Liver (tissue), 8 donors: ENCODE measurements at regions not wholly inside any gene's neighbourhood (a gene's known extent, or its start where the extent isn't known, plus 50 kb on each side); places are given as distances from the start of the nearest gene placed in this dataset.

ENCODE experiments used
- DNase-seq: peaks from one replicate; pipeline ENCODE4 v3.0.0-alpha.2; 2017; ENCODE audit warnings: low spot score
- H3K27ac ChIP-seq, 2 donors: one replicate each; pipeline ENCODE4 v1.7.0; 2013; ENCODE audit warnings: inconsistent platforms in 2 of 2, low read length in 2 of 2, control low read depth in 1 of 2, low read depth in 1 of 2, mild to moderate bottlenecking in 1 of 2
- H3K27me3 ChIP-seq, 4 donors: one replicate each; pipeline versions ENCODE4 v1.6.1 to v1.7.0; 2013; ENCODE audit warnings: low read length in 3 of 4, inconsistent platforms in 1 of 4, mild to moderate bottlenecking in 1 of 4, moderate library complexity in 1 of 4; ENCODE audit not compliant: control insufficient read depth in 4 of 4, insufficient read depth in 4 of 4
- H3K36me3 ChIP-seq, 4 donors: one replicate each; pipeline versions ENCODE4 v1.6.1 to v1.7.0; 2013; ENCODE audit warnings: low read length in 3 of 4, mild to moderate bottlenecking in 3 of 4, low read depth in 1 of 4, moderate library complexity in 1 of 4; ENCODE audit not compliant: control insufficient read depth in 4 of 4, insufficient read depth in 3 of 4
- H3K4me1 ChIP-seq, 4 donors: one replicate each; pipeline versions ENCODE4 v1.6.1 to v1.7.0; 2013; ENCODE audit warnings: low read length in 3 of 4, mild to moderate bottlenecking in 3 of 4, moderate library complexity in 1 of 4; ENCODE audit not compliant: control insufficient read depth in 4 of 4, insufficient read depth in 4 of 4
- H3K4me3 ChIP-seq, 3 donors: one replicate each; pipeline versions ENCODE4 v1.6.1 to v1.7.0; 2013; ENCODE audit warnings: low read length in 3 of 3, control low read depth in 1 of 3, low read depth in 1 of 3, mild to moderate bottlenecking in 1 of 3
- H3K9ac ChIP-seq, 2 donors: one replicate each; pipeline ENCODE4 v1.7.0; 2013; ENCODE audit warnings: low read length in 2 of 2, mild to moderate bottlenecking in 2 of 2, moderate library complexity in 2 of 2, control low read depth in 1 of 2, low read depth in 1 of 2
- H3K9me3 ChIP-seq, 4 donors: one replicate each; pipeline versions ENCODE4 v1.6.1 to v1.7.0; 2013; ENCODE audit warnings: low read length in 3 of 4; ENCODE audit not compliant: control insufficient read depth in 4 of 4
- EGR1 ChIP-seq, 2 donors: IDR thresholded peaks; 2 replicates each; pipeline ENCODE4 v1.6.1; 2016 to 2018; ENCODE audit warnings: antibody characterized with exemption in 2 of 2, low read depth in 2 of 2
- FOXA1 ChIP-seq: IDR thresholded peaks from 2 replicates; pipeline ENCODE4 v1.6.1; 2016; ENCODE audit warnings: antibody characterized with exemption
- FOXA2 ChIP-seq: IDR thresholded peaks from 2 replicates; pipeline ENCODE4 v1.6.1; 2016; ENCODE audit warnings: antibody characterized with exemption
- GABPA ChIP-seq, 2 donors: IDR thresholded peaks in 1 of 2; conservative IDR thresholded peaks in 1 of 2; 2 replicates each; pipeline ENCODE4 v1.6.1; 2016; ENCODE audit warnings: antibody characterized with exemption in 2 of 2, mild to moderate bottlenecking in 1 of 2, moderate library complexity in 1 of 2
- HNF4A ChIP-seq, 2 donors: conservative IDR thresholded peaks; 2 replicates each; pipeline ENCODE4 v1.6.1; 2016; ENCODE audit warnings: antibody characterized with exemption in 2 of 2, mild to moderate bottlenecking in 2 of 2
- HNF4G ChIP-seq: IDR thresholded peaks from 2 replicates; pipeline ENCODE4 v1.6.1; 2016; ENCODE audit warnings: antibody characterized with exemption
- JUND ChIP-seq, 2 donors: IDR thresholded peaks; 2 replicates each; pipeline ENCODE4 v1.6.1; 2016; ENCODE audit warnings: antibody characterized with exemption in 2 of 2
- NR2F2 ChIP-seq: IDR thresholded peaks from 2 replicates; pipeline ENCODE4 v1.6.1; 2016; ENCODE audit warnings: antibody characterized with exemption
- RAD21 ChIP-seq, 2 donors: IDR thresholded peaks; 2 replicates each; pipeline ENCODE4 v1.6.1; 2016; ENCODE audit warnings: antibody characterized with exemption in 2 of 2, mild to moderate bottlenecking in 2 of 2
- RXRA ChIP-seq, 2 donors: IDR thresholded peaks; 2 replicates each; pipeline ENCODE4 v1.6.1; 2017 to 2018; ENCODE audit warnings: antibody characterized with exemption in 2 of 2, mild to moderate bottlenecking in 1 of 2
- SP1 ChIP-seq: IDR thresholded peaks from 2 replicates; pipeline ENCODE4 v1.6.1; 2018; ENCODE audit warnings: antibody characterized with exemption, mild to moderate bottlenecking
- TAF1 ChIP-seq: conservative IDR thresholded peaks from 2 replicates; pipeline ENCODE4 v1.6.1; 2016; ENCODE audit warnings: antibody characterized with exemption, mild to moderate bottlenecking
- YY1 ChIP-seq: IDR thresholded peaks from 2 replicates; pipeline ENCODE4 v1.6.1; 2016; ENCODE audit warnings: antibody characterized with exemption, mild to moderate bottlenecking
- WGBS: extraction: QIAGEN DNeasy Blood & Tissue Kit; methylation state at CpG from one replicate; pipeline ENCODE4 v1.1.7; 2013; 5-methylcytosine and 5-hydroxymethylcytosine counted together
- TF ChIP-seq, protein P1 (sequence below): IDR thresholded peaks from 2 replicates; pipeline ENCODE4 v1.6.1; 2016; ENCODE audit warnings: antibody characterized with exemption
- TF ChIP-seq, protein P2 (sequence below): fragments of 150-350 bp; IDR thresholded peaks from 2 replicates; pipeline ENCODE4 v1.5.1; 2017; ENCODE audit warnings: improper control_type of control experiment, low read depth, low read length; ENCODE audit not compliant: missing input control
- TF ChIP-seq, protein P3 (sequence below): IDR thresholded peaks from 2 replicates; pipeline ENCODE4 v1.6.1; 2016; ENCODE audit warnings: antibody characterized with exemption, mild to moderate bottlenecking
- TF ChIP-seq, protein P4 (sequence below): IDR thresholded peaks from 2 replicates; pipeline ENCODE4 v1.6.1; 2016; ENCODE audit warnings: antibody characterized with exemption
- TF ChIP-seq, protein P5 (sequence below): IDR thresholded peaks from 2 replicates; pipeline ENCODE4 v1.6.1; 2016; ENCODE audit warnings: antibody characterized with exemption
- donor health status: healthy.
- donor health status: healthy.
- donor health status: healthy.
- donor health status: healthy.
- donor health status: healthy.

DNA sequence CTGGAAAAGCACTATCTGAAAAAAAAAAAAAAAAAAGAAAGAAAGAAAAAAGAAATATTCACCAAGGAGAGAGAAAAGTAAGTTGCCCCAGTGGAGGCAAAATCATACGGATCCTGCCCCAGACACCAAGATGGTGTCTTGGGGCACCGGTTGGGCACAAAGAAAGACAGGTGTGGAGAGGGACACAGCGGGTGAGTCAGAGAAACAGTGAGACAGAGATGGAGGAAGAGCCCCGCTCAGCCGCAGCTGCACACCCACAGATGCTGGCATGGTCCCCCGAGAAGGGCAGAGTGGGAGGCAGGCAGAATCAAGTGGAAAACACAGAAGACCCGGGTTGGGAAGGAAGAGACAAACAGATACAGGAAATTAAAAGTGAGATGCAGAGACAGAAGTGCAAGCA is 129.7 kb upstream of the SMAD3 start:
- WGBS = 82% methylated on average over 7 of the region's 7 CpGs
- TF ChIP-seq FOXA1 (no peak), HNF4G (no peak), GABPA (IDR thresholded peaks at IDR 0.05 in 1 of 2, conservative IDR thresholded peaks at IDR 0.05 in 1 of 2) (no peak), EGR1 (IDR thresholded peaks at IDR 0.05; ENCODE audit: low read depth in 2 of 2) (no peak), SP1 (no peak), TAF1 (no peak), JUND (IDR thresholded peaks at IDR 0.05) (no peak), RXRA (IDR thresholded peaks at IDR 0.05) (no peak), NR2F2 (no peak), YY1 (no peak), HNF4A (conservative IDR thresholded peaks at IDR 0.05) (no peak), FOXA2 (no peak), RAD21 (IDR thresholded peaks at IDR 0.05) (no peak)
- TF ChIP-seq, protein P1, sequence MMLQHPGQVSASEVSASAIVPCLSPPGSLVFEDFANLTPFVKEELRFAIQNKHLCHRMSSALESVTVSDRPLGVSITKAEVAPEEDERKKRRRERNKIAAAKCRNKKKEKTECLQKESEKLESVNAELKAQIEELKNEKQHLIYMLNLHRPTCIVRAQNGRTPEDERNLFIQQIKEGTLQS = no peak
- TF ChIP-seq, protein P2, sequence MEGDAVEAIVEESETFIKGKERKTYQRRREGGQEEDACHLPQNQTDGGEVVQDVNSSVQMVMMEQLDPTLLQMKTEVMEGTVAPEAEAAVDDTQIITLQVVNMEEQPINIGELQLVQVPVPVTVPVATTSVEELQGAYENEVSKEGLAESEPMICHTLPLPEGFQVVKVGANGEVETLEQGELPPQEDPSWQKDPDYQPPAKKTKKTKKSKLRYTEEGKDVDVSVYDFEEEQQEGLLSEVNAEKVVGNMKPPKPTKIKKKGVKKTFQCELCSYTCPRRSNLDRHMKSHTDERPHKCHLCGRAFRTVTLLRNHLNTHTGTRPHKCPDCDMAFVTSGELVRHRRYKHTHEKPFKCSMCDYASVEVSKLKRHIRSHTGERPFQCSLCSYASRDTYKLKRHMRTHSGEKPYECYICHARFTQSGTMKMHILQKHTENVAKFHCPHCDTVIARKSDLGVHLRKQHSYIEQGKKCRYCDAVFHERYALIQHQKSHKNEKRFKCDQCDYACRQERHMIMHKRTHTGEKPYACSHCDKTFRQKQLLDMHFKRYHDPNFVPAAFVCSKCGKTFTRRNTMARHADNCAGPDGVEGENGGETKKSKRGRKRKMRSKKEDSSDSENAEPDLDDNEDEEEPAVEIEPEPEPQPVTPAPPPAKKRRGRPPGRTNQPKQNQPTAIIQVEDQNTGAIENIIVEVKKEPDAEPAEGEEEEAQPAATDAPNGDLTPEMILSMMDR = no peak
- TF ChIP-seq, protein P3, sequence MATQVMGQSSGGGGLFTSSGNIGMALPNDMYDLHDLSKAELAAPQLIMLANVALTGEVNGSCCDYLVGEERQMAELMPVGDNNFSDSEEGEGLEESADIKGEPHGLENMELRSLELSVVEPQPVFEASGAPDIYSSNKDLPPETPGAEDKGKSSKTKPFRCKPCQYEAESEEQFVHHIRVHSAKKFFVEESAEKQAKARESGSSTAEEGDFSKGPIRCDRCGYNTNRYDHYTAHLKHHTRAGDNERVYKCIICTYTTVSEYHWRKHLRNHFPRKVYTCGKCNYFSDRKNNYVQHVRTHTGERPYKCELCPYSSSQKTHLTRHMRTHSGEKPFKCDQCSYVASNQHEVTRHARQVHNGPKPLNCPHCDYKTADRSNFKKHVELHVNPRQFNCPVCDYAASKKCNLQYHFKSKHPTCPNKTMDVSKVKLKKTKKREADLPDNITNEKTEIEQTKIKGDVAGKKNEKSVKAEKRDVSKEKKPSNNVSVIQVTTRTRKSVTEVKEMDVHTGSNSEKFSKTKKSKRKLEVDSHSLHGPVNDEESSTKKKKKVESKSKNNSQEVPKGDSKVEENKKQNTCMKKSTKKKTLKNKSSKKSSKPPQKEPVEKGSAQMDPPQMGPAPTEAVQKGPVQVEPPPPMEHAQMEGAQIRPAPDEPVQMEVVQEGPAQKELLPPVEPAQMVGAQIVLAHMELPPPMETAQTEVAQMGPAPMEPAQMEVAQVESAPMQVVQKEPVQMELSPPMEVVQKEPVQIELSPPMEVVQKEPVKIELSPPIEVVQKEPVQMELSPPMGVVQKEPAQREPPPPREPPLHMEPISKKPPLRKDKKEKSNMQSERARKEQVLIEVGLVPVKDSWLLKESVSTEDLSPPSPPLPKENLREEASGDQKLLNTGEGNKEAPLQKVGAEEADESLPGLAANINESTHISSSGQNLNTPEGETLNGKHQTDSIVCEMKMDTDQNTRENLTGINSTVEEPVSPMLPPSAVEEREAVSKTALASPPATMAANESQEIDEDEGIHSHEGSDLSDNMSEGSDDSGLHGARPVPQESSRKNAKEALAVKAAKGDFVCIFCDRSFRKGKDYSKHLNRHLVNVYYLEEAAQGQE = no peak
- TF ChIP-seq, protein P4, sequence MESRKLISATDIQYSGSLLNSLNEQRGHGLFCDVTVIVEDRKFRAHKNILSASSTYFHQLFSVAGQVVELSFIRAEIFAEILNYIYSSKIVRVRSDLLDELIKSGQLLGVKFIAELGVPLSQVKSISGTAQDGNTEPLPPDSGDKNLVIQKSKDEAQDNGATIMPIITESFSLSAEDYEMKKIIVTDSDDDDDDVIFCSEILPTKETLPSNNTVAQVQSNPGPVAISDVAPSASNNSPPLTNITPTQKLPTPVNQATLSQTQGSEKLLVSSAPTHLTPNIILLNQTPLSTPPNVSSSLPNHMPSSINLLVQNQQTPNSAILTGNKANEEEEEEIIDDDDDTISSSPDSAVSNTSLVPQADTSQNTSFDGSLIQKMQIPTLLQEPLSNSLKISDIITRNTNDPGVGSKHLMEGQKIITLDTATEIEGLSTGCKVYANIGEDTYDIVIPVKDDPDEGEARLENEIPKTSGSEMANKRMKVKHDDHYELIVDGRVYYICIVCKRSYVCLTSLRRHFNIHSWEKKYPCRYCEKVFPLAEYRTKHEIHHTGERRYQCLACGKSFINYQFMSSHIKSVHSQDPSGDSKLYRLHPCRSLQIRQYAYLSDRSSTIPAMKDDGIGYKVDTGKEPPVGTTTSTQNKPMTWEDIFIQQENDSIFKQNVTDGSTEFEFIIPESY = no peak
- TF ChIP-seq, protein P5, sequence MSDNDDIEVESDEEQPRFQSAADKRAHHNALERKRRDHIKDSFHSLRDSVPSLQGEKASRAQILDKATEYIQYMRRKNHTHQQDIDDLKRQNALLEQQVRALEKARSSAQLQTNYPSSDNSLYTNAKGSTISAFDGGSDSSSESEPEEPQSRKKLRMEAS = no peak
- Histone ChIP-seq H3K27me3 (no peaks in the 10 kb centered on the region), H3K36me3 (no peaks in the 10 kb centered on the region), H3K4me3 (no peak overlapping the region), H3K9me3 (no peaks in the 10 kb centered on the region), H3K4me1 (peaks cover 0 to 7% (median 4%) of the 10 kb centered on the region in 4 donors), H3K27ac (no peak overlapping the region), H3K9ac (no peak overlapping the region)
- DNase-seq = no peak
